ENCODE measurements at regions not wholly inside any gene's neighbourhood (a gene's known extent, or its start where the extent isn't known, plus 50 kb on each side); places are given as distances from the start of the nearest gene placed in this dataset.

DNA sequence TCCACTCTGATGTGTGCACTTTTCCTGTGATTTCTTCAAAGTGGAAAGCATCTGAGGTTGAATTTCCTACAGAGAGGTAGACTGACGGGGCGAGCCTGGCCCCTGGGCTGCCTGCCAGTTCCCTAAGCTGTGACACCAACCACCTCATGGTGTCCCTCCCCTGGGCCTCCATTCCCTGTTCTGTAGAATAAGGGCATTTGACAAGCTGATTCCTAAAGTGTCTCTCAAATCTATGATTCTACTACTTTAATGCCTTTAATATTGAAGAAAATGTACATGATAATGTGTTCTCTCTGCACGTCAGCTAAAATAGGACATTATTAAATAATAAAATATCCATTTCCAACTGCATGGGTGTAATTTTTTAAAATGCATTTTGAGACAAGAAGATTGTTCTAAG lies 105.1 kb downstream of the SEC61G start:
- TF ChIP-seq TAF1 (IDR thresholded peaks at IDR 0.05; ENCODE audit: low read depth, low read length), result no peak
- no peak for TF ChIP-seq POLR2AphosphoS5 (IDR thresholded peaks at IDR 0.05; ENCODE audit: low read depth, low read length)
- TF ChIP-seq POLR2A (IDR thresholded peaks at IDR 0.05; ENCODE audit: low read depth, low read length), result no peak
